GM11168 (cell line): ENCODE measurements at regions not wholly inside any gene's neighbourhood (a gene's known extent, or its start where the extent isn't known, plus 50 kb on each side); places are given as distances from the start of the nearest gene placed in this dataset.
"Not testable (repeated sequence)": the region's sequence is repeated elsewhere in the genome, so short reads cannot be mapped to it uniquely, and the experiment has no call there.

Experiments
- in situ Hi-C: fragments of 300-500 bp; cut with MboI; formaldehyde crosslinking; loops from one replicate; pipeline ENCODE4 v1.12.0; 2022; ENCODE audit warnings: low sequenced_read_pairs; ENCODE audit not compliant: unreplicated experiment

- in situ Hi-C loops = no loop called here
Measured at GRCh38 chr10:62582804-62583208, 208.6 kb downstream of the ZNF365 start.

GRCh38 chr10:62583876-62584615, 209.9 kb downstream of the ZNF365 start:
- in situ Hi-C loops = no loop called here

- in situ Hi-C loops = no loop called here
Measured at GRCh38 chr10:62584731-62585130, 210.6 kb downstream of the ZNF365 start.

- in situ Hi-C loops = no loop called here
Measured at GRCh38 chr10:62585211-62585775, 211.1 kb downstream of the ZNF365 start.

- in situ Hi-C loops = no loop called here
Measured at GRCh38 chr10:62587011-62587410, 212.8 kb downstream of the ZNF365 start.

- in situ Hi-C loops = no loop called here
Measured at GRCh38 chr10:62588116-62588515, 213.9 kb downstream of the ZNF365 start.

- in situ Hi-C loops = loop anchor here (10.0 kb wide), 2 partner anchors 415 to 485 kb away; no protein-coding TSS in a partner anchor
Measured at GRCh38 chr10:62589689-62590088, 214.8 kb upstream of the ADO start.

GRCh38 chr10:62590306-62590705, 214.2 kb upstream of the ADO start:
- in situ Hi-C loops = loop anchor here (10.0 kb wide), 2 partner anchors 414 to 484 kb away; no protein-coding TSS in a partner anchor

GRCh38 chr10:62594093-62594520, 210.4 kb upstream of the ADO start:
- in situ Hi-C loops = loop anchor here (10.0 kb wide), 2 partner anchors 411 to 481 kb away; no protein-coding TSS in a partner anchor

GRCh38 chr10:62597226-62597625, 207.3 kb upstream of the ADO start:
- in situ Hi-C loops = loop anchor here (10.0 kb wide), 2 partner anchors 408 to 478 kb away; no protein-coding TSS in a partner anchor

- in situ Hi-C loops = loop anchor here (10.0 kb wide), 2 partner anchors 406 to 476 kb away; no protein-coding TSS in a partner anchor
Measured at GRCh38 chr10:62599161-62599560, 205.4 kb upstream of the ADO start.

GRCh38 chr10:62606551-62606950, 198.0 kb upstream of the ADO start:
- in situ Hi-C loops = not testable (repeated sequence)

- in situ Hi-C loops = not testable (repeated sequence)
Measured at GRCh38 chr10:62608189-62608875, 196.2 kb upstream of the ADO start.

GRCh38 chr10:62610649-62611229, 193.8 kb upstream of the ADO start:
- in situ Hi-C loops = loop anchor here (10.0 kb wide), 1 partner anchor 74 kb away; no protein-coding TSS in a partner anchor

GRCh38 chr10:62613424-62613823, 191.1 kb upstream of the ADO start:
- in situ Hi-C loops = loop anchor here (10.0 kb wide), 1 partner anchor 71 kb away; no protein-coding TSS in a partner anchor

GRCh38 chr10:62613859-62614258, 190.7 kb upstream of the ADO start:
- in situ Hi-C loops = loop anchor here (10.0 kb wide), 1 partner anchor 71 kb away; no protein-coding TSS in a partner anchor

- in situ Hi-C loops = loop anchor here (5.0 to 10.0 kb wide), 2 partner anchors 70 to 198 kb away; no protein-coding TSS in a partner anchor
Measured at GRCh38 chr10:62614389-62615157, 189.9 kb upstream of the ADO start.

GRCh38 chr10:62616885-62617590, 187.5 kb upstream of the ADO start:
- in situ Hi-C loops = loop anchor here (5.0 to 10.0 kb wide), 2 partner anchors 68 to 195 kb away; no protein-coding TSS in a partner anchor

GRCh38 chr10:62617652-62618051, 186.9 kb upstream of the ADO start:
- in situ Hi-C loops = loop anchor here (5.0 to 10.0 kb wide), 2 partner anchors 67 to 195 kb away; no protein-coding TSS in a partner anchor
